ENCODE measurements at regions not wholly inside any gene's neighbourhood (a gene's known extent, or its start where the extent isn't known, plus 50 kb on each side); places are given as distances from the start of the nearest gene placed in this dataset.

DNA sequence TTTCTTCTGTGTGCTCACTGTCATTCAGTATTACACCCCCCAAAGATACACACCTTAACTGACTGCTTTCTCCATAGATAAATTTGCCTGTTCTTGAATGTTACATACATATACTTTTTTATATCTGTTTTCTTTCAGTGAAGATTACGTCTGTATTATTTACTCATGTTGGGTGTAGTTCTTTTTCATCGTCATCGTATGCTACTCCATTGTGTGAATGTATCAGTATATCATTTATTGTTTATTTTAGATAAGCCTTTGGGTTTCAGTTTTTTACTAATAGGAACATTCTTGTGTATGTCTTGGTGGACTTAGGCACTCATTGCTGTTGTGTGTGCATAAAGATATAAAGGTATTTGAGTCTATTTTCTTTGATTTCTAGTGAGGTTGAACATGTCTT is 64.4 kb downstream of the SEPTIN7 start:
- TF ChIP-seq POLR2A (IDR thresholded peaks at IDR 0.05), result no peak
- TF ChIP-seq, protein P1, sequence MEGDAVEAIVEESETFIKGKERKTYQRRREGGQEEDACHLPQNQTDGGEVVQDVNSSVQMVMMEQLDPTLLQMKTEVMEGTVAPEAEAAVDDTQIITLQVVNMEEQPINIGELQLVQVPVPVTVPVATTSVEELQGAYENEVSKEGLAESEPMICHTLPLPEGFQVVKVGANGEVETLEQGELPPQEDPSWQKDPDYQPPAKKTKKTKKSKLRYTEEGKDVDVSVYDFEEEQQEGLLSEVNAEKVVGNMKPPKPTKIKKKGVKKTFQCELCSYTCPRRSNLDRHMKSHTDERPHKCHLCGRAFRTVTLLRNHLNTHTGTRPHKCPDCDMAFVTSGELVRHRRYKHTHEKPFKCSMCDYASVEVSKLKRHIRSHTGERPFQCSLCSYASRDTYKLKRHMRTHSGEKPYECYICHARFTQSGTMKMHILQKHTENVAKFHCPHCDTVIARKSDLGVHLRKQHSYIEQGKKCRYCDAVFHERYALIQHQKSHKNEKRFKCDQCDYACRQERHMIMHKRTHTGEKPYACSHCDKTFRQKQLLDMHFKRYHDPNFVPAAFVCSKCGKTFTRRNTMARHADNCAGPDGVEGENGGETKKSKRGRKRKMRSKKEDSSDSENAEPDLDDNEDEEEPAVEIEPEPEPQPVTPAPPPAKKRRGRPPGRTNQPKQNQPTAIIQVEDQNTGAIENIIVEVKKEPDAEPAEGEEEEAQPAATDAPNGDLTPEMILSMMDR (IDR thresholded peaks at IDR 0.05), result no peak
- TF ChIP-seq POLR2AphosphoS5 (IDR thresholded peaks at IDR 0.05; ENCODE audit: insufficient read depth in 1 of 2, low read depth in 1 of 2), result no peak
